CD14-positive monocyte (primary cell): ENCODE measurements at regions not wholly inside any gene's neighbourhood (a gene's known extent, or its start where the extent isn't known, plus 50 kb on each side); places are given as distances from the start of the nearest gene placed in this dataset.

Source experiments
- DNase-seq, 3 donors: peaks; one replicate each; pipeline ENCODE4 v3.0.0-alpha.2; 2011 to 2022
- H2AFZ ChIP-seq: 2 replicates; pipeline ENCODE4 v1.6.0; 2012; ENCODE audit warnings: mild to moderate bottlenecking, low read depth, low read length, inconsistent platforms; ENCODE audit not compliant: insufficient read depth, poor library complexity, severe bottlenecking
- H3K27ac ChIP-seq, 2 donors: 1 replicate in 1 of 2; 2 replicates in 1 of 2; pipeline ENCODE4 v1.5.1; 2012 to 2013; ENCODE audit warnings: low read length in 2 of 2, control low read depth in 1 of 2, inconsistent platforms in 1 of 2, low read depth in 1 of 2, mild to moderate bottlenecking in 1 of 2
- H3K27me3 ChIP-seq, 2 donors: one replicate each; pipeline versions ENCODE4 v1.6.0 to v1.6.1; 2011 to 2013; ENCODE audit warnings: low read length in 2 of 2; ENCODE audit not compliant: control insufficient read depth in 2 of 2, insufficient read depth in 2 of 2
- H3K36me3 ChIP-seq, 2 donors: replicated peaks in 1 of 2; 1 replicate in 1 of 2; 2 replicates in 1 of 2; pipeline versions ENCODE4 v1.5.1 to v1.6.1; 2012 to 2013; ENCODE audit warnings: low read length in 2 of 2, control low read depth in 1 of 2, inconsistent platforms in 1 of 2, mild to moderate bottlenecking in 1 of 2; ENCODE audit not compliant: insufficient read depth in 2 of 2, control insufficient read depth in 1 of 2
- H3K4me1 ChIP-seq, 2 donors: 1 replicate in 1 of 2; 2 replicates in 1 of 2; pipeline versions ENCODE4 v1.5.1 to v1.6.1; 2012 to 2013; ENCODE audit warnings: low read length in 2 of 2, control low read depth in 1 of 2, inconsistent platforms in 1 of 2, mild to moderate bottlenecking in 1 of 2, moderate library complexity in 1 of 2; ENCODE audit not compliant: insufficient read depth in 2 of 2, control insufficient read depth in 1 of 2
- H3K4me2 ChIP-seq: replicated peaks from 2 replicates; pipeline ENCODE3; 2012; ENCODE audit warnings: low read length, moderate library complexity, mild to moderate bottlenecking; ENCODE audit not compliant: poor library complexity, severe bottlenecking; ENCODE audit errors: extremely low read depth
- H3K4me3 ChIP-seq, 3 experiments: fragments of 200-600 bp in 1 of 3; sonication (generic) in 1 of 3; replicated peaks in 1 of 3; 1 replicate in 2 of 3; 2 replicates in 1 of 3; pipeline ENCODE4 v1.5.1; 2011 to 2013; ENCODE audit warnings: low read length in 3 of 3, mild to moderate bottlenecking in 3 of 3, control low read depth in 2 of 3, low read depth in 2 of 3, inconsistent platforms in 1 of 3, moderate library complexity in 1 of 3
- H3K79me2 ChIP-seq: 2 replicates; pipeline ENCODE4 v1.6.0; 2012; ENCODE audit warnings: mild to moderate bottlenecking, control low read depth, inconsistent platforms, low read length, moderate library complexity; ENCODE audit not compliant: insufficient read depth
- H3K9ac ChIP-seq: 2 replicates; pipeline ENCODE4 v1.6.0; 2017; ENCODE audit warnings: low read length, mild to moderate bottlenecking; ENCODE audit not compliant: insufficient read depth, poor library complexity, severe bottlenecking
- H3K9me3 ChIP-seq, 2 donors: replicated peaks in 1 of 2; 1 replicate in 1 of 2; 2 replicates in 1 of 2; pipeline versions ENCODE4 v1.5.1 to v1.6.1; 2012 to 2013; ENCODE audit warnings: low read length in 2 of 2, control low read depth in 1 of 2; ENCODE audit not compliant: control insufficient read depth in 1 of 2, insufficient read depth in 1 of 2
- H4K20me1 ChIP-seq: 2 replicates; pipeline ENCODE4 v1.6.0; 2012; ENCODE audit warnings: mild to moderate bottlenecking, low read length, control low read depth, moderate library complexity; ENCODE audit not compliant: insufficient read depth
- H3K27ac Mint-ChIP-seq, 7 donors: one replicate each; pipeline ENCODE4 v1.8.0; 2020; ENCODE audit warnings: mild to moderate bottlenecking in 7 of 7, mixed read lengths in 7 of 7, moderate library complexity in 6 of 7, inconsistent platforms in 2 of 7
- H3K27me3 Mint-ChIP-seq, 3 donors: one replicate each; pipeline ENCODE4 v1.8.0; 2021 to 2022; ENCODE audit warnings: low read depth in 3 of 3, mild to moderate bottlenecking in 3 of 3, mixed read lengths in 3 of 3, moderate library complexity in 3 of 3, inconsistent platforms in 1 of 3
- H3K36me3 Mint-ChIP-seq, 2 donors: one replicate each; pipeline ENCODE4 v1.8.0; 2020; ENCODE audit warnings: mixed read lengths in 2 of 2, inconsistent platforms in 1 of 2, mild to moderate bottlenecking in 1 of 2
- H3K4me1 Mint-ChIP-seq: one replicate; pipeline ENCODE4 v1.8.0; 2020; ENCODE audit warnings: mild to moderate bottlenecking, mixed read lengths
- H3K4me3 Mint-ChIP-seq, 2 donors: one replicate each; pipeline ENCODE4 v1.8.0; 2020; ENCODE audit warnings: mild to moderate bottlenecking in 2 of 2, mixed read lengths in 2 of 2, moderate library complexity in 1 of 2
- H3K9me3 Mint-ChIP-seq, 7 donors: one replicate each; pipeline ENCODE4 v1.8.0; 2020 to 2022; ENCODE audit warnings: mixed read lengths in 7 of 7, mild to moderate bottlenecking in 6 of 7, moderate library complexity in 6 of 7, inconsistent platforms in 2 of 7
- CTCF ChIP-seq: fragments of 200-600 bp; IDR thresholded peaks from one replicate; pipeline ENCODE4 v1.8.0; 2022; ENCODE audit warnings: antibody characterized with exemption, mild to moderate bottlenecking
- WGBS: methylation state at CpG from one replicate; pipeline ENCODE4 v1.1.5; 2013; ENCODE audit warnings: missing lambda C conversion rate; ENCODE audit not compliant: insufficient coverage; 5-methylcytosine and 5-hydroxymethylcytosine counted together
- intact Hi-C, 2 donors: fragments of 100-400 bp; cut with micrococcal nuclease; formaldehyde crosslinking; loops; one replicate each; pipeline versions ENCODE4 v1.15.0 to v1.15.1; 2023

GRCh38 chrX:134137341-134137740 is 99.6 kb upstream of the CCDC160 start:
- Histone ChIP-seq H2AFZ (no peak overlapping the region), H3K9me3 (no peaks in the 10 kb centered on the region), H3K27ac (no peak overlapping the region), H3K4me1 (no peaks in the 10 kb centered on the region), H3K79me2 (no peaks in the 10 kb centered on the region), H3K4me2 (no peak overlapping the region), H3K9ac (no peak overlapping the region), H3K36me3 (no peaks in the 10 kb centered on the region), H4K20me1 (no peaks in the 10 kb centered on the region), H3K27me3 (peaks cover 0 to 2% of the 10 kb centered on the region in 2 donors), H3K4me3 (no peak overlapping the region)
- Mint-ChIP-seq H3K27ac (no peak overlapping the region), H3K36me3 (no peaks in the 10 kb centered on the region), H3K9me3 (no peaks in the 10 kb centered on the region), H3K4me3 (no peak overlapping the region), H3K4me1 (no peaks in the 10 kb centered on the region), H3K27me3 (peaks cover 3 to 10% (median 3%) of the 10 kb centered on the region in 3 donors)
- no CpG with 5 or more reads among the region's 1 CpG for WGBS
- no peak for TF ChIP-seq CTCF
- intact Hi-C loops = no loop called here
- no peak for DNase-seq

GRCh38 chrX:134139090-134139489 is 97.9 kb upstream of the CCDC160 start:
- Histone ChIP-seq H3K36me3 (no peaks in the 10 kb centered on the region), H3K79me2 (no peaks in the 10 kb centered on the region), H3K4me2 (no peak overlapping the region), H2AFZ (no peak overlapping the region), H3K9ac (no peak overlapping the region), H3K27ac (no peak overlapping the region), H3K4me3 (no peak overlapping the region), H3K27me3 (peaks cover 0 to 2% of the 10 kb centered on the region in 2 donors), H4K20me1 (no peaks in the 10 kb centered on the region), H3K4me1 (no peaks in the 10 kb centered on the region), H3K9me3 (no peaks in the 10 kb centered on the region)
- peaks cover 3 to 12% (median 3%) of the 10 kb centered on the region in 3 donors for H3K27me3 Mint-ChIP-seq
- H3K9me3 Mint-ChIP-seq = no peaks in the 10 kb centered on the region
- TF ChIP-seq CTCF = no peak
- H3K27ac Mint-ChIP-seq = no peak overlapping the region
- H3K4me1 Mint-ChIP-seq = no peaks in the 10 kb centered on the region
- H3K36me3 Mint-ChIP-seq = no peaks in the 10 kb centered on the region
- intact Hi-C loops = no loop called here
- no peak overlapping the region for H3K4me3 Mint-ChIP-seq
- no peak for DNase-seq
- WGBS = no CpG with 5 or more reads among the region's 3 CpGs
